GM12878 (cell line): ENCODE measurements at regions not wholly inside any gene's neighbourhood (a gene's known extent, or its start where the extent isn't known, plus 50 kb on each side); places are given as distances from the start of the nearest gene placed in this dataset.

Experiments used
- ATAC-seq: fragments of 200-7000 bp; cut with Tn5 transposase; 3 replicates; pipeline ENCODE4 v1.9.1; 2020; ENCODE audit warnings: mild to moderate bottlenecking, moderate library complexity
- BruUV-seq: library from RNA; stranded (reverse); fragments of 400-500 nt; replicated peaks from 2 replicates; lab custom pipeline; 2021; lab: Mats Ljungman, UMichigan
- CTCF ChIA-PET: fragments of 300-600 bp; sonication (Branson Sonifier 250); formaldehyde crosslinking; extraction: SDS; loops from one replicate; lab custom pipeline; 2021; ENCODE audit warnings: inconsistent platforms; lab: Yijun Ruan, JAX
- POLR2A ChIA-PET: fragments of 350-600 bp; formaldehyde crosslinking; extraction: SDS; loops from one replicate; lab custom pipeline; 2021; ENCODE audit warnings: inconsistent platforms; lab: Charles Lee
- RAD21 ChIA-PET: fragments of 300-600 bp; sonication (Branson Sonifier 250); formaldehyde crosslinking; loops from one replicate; lab custom pipeline; 2023; ENCODE audit warnings: antibody characterized with exemption; ENCODE audit not compliant: unreplicated experiment; lab: Charles Lee
- SMC1A ChIA-PET: fragments of 300-600 bp; sonication (Branson Sonifier 250); formaldehyde crosslinking; loops from one replicate; lab custom pipeline; 2023; ENCODE audit not compliant: unreplicated experiment, uncharacterized antibody; lab: Charles Lee
- DNase-seq: peaks from one replicate; pipeline ENCODE4 v3.0.0-alpha.2; 2011; ENCODE audit warnings: low read depth, low spot score
- FAIRE-seq: peaks from 3 replicates; lab custom pipeline; 2011; peaks lifted over from hg19 to GRCh38; lab: Jason Lieb, UNC
- H2AFZ ChIP-seq: 2 replicates; pipeline ENCODE4 v1.6.0; 2011; ENCODE audit warnings: low read depth, low read length, control low read depth; ENCODE audit not compliant: control insufficient read depth
- H3K27ac ChIP-seq: 2 replicates; pipeline ENCODE4 v1.5.1; 2011; ENCODE audit warnings: control low read depth; ENCODE audit not compliant: control insufficient read depth, insufficient read depth
- H3K27me3 ChIP-seq, 2 experiments: replicated peaks in 1 of 2; 2 replicates each; pipeline versions ENCODE4 v1.6.0 to v1.6.1; 2011; ENCODE audit warnings: low read length in 1 of 2; ENCODE audit not compliant: control insufficient read depth in 2 of 2, insufficient read depth in 2 of 2
- H3K36me3 ChIP-seq, 2 experiments: 2 replicates each; pipeline ENCODE4 v1.5.1; 2011; ENCODE audit warnings: low read length in 1 of 2; ENCODE audit not compliant: control insufficient read depth in 2 of 2, insufficient read depth in 2 of 2
- H3K4me1 ChIP-seq: 2 replicates; pipeline ENCODE4 v1.6.1; 2011; ENCODE audit warnings: mild to moderate bottlenecking, low read length, moderate library complexity, mixed read lengths; ENCODE audit not compliant: control insufficient read depth, insufficient read depth
- H3K4me2 ChIP-seq: 2 replicates; pipeline ENCODE4 v1.6.0; 2011; ENCODE audit warnings: control low read depth; ENCODE audit not compliant: control insufficient read depth, insufficient read depth
- H3K4me3 ChIP-seq: fragments of 200-600 bp; sonication (generic); 2 replicates; pipeline ENCODE4 v1.5.1; 2016
- H3K79me2 ChIP-seq: 2 replicates; pipeline ENCODE4 v1.6.0; 2011; ENCODE audit warnings: low read length; ENCODE audit not compliant: control insufficient read depth, insufficient read depth
- H3K9ac ChIP-seq: 2 replicates; pipeline ENCODE4 v1.8.0; 2011; ENCODE audit warnings: low read length, control low read depth, mixed read lengths; ENCODE audit not compliant: control insufficient read depth, insufficient read depth
- H3K9me3 ChIP-seq: replicated peaks from 3 replicates; pipeline ENCODE4 v1.5.1; 2011; ENCODE audit warnings: mild to moderate bottlenecking, low read length; ENCODE audit not compliant: control insufficient read depth, insufficient read depth
- H4K20me1 ChIP-seq: 2 replicates; pipeline ENCODE4 v1.6.0; 2011; ENCODE audit not compliant: control insufficient read depth, insufficient read depth
- GATAD2B ChIP-seq: fragments of 450-650 bp; conservative IDR thresholded peaks from 2 replicates; pipeline ENCODE4 v1.6.1; 2017; ENCODE audit warnings: low read depth, mild to moderate bottlenecking, moderate library complexity
- SKIL ChIP-seq: fragments of 450-650 bp; IDR thresholded peaks from 2 replicates; pipeline ENCODE4 v1.6.1; 2017; ENCODE audit warnings: mild to moderate bottlenecking, low read depth, inconsistent platforms; ENCODE audit not compliant: poor library complexity, severe bottlenecking
- TCF3 ChIP-seq: IDR thresholded peaks from 2 replicates; pipeline ENCODE4 v1.6.1; 2012; ENCODE audit warnings: low read depth, mild to moderate bottlenecking, low read length, borderline replicate concordance; ENCODE audit not compliant: insufficient read depth
- WRNIP1 ChIP-seq: IDR thresholded peaks from 2 replicates; pipeline ENCODE4 v1.6.1; 2011; ENCODE audit warnings: low read depth, low read length, improper control_type of control experiment, borderline replicate concordance
- ZNF24 ChIP-seq: fragments of 450-650 bp; IDR thresholded peaks from 2 replicates; pipeline ENCODE4 v1.6.1; 2017; ENCODE audit warnings: antibody characterized with exemption, mild to moderate bottlenecking
- WGBS: methylation state at CpG from one replicate; pipeline ENCODE4 v1.1.6; 2016; ENCODE audit warnings: low lambda C conversion rate; ENCODE audit not compliant: insufficient replicate concordance, insufficient coverage; ENCODE audit errors: missing lambda C conversion rate; 5-methylcytosine and 5-hydroxymethylcytosine counted together
- in situ Hi-C: fragments of 300-500 bp; cut with MboI; formaldehyde crosslinking; loops from 9 replicates; pipeline ENCODE4 v1.14.3; 2018; ENCODE audit warnings: mixed read lengths
- intact Hi-C: fragments of 100-400 bp; cut with micrococcal nuclease; formaldehyde crosslinking; loops from one replicate; pipeline ENCODE4 v1.14.2; 2022; ENCODE audit not compliant: unreplicated experiment

DNA sequence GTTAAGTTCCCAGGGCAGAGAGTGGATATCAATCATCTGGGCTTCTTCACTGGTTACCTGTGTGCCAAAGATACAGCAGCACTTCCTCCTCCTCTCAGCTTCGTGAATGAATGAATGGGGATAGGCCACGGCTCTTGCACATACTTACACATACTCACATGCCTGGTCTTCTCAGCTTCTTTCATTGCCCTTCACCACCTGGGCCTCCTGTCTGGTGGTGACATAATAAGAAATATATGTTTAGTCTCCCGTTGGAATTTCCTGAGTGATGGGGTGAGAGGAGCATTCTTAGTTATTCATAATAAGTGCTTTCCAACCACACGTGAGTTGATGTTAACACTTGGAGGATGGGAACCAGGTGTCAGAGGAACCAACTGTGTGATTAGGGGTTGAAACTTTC, 268.1 kb upstream of the RMST start (continued):
- TF ChIP-seq SKIL (no peak), GATAD2B (no peak)

DNA sequence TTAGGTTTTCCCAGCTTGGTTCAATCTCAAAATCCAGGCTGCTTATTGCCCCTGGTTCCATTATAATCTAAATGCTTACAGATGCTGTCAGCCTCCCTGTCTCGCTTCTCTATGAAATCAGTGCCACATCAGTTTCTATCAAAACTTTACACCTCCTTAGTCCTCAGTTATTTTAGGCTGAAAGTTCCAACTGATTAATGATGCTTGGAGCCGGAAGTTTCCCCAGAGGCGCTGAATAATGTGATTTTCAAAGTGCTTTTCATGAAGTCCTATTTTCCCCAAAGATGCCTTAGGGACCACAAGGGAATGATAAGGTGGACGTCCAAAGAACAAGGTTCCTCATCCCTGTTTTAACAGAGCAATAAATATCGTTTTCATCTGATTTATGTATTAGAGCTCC, 262.4 kb upstream of the RMST start:
- Histone ChIP-seq H3K9me3 (no peaks in the 10 kb centered on the region), H2AFZ (no peak overlapping the region), H3K27ac (no peak overlapping the region), H3K9ac (no peak overlapping the region), H3K36me3 (no peaks in the 10 kb centered on the region), H3K79me2 (no peaks in the 10 kb centered on the region), H3K4me2 (no peak overlapping the region), H3K4me3 (no peak overlapping the region), H4K20me1 (no peaks in the 10 kb centered on the region), H3K27me3 (no peaks in the 10 kb centered on the region), H3K4me1 (no peaks in the 10 kb centered on the region)
- 0% methylated on average over 5 of the region's 5 CpGs for WGBS
- TF ChIP-seq WRNIP1 (no peak), TCF3 (no peak), ZNF24 (no peak)
- DNase-seq (no peak), FAIRE-seq (no peak), ATAC-seq (no peak)
- SMC1A ChIA-PET = no interaction called here
- in situ Hi-C loops (no loop called here), intact Hi-C loops (no loop called here)
- BruUV-seq = no TSS peak
- RAD21 ChIA-PET = no interaction called here
- POLR2A ChIA-PET = no interaction called here
- CTCF ChIA-PET = no interaction called here
